C4-2B (cell line): ENCODE measurements at regions not wholly inside any gene's neighbourhood (a gene's known extent, or its start where the extent isn't known, plus 50 kb on each side); places are given as distances from the start of the nearest gene placed in this dataset.

ENCODE experiments used
- H3K27ac ChIP-seq: fragments of 450-650 bp; 2 replicates; pipeline ENCODE4 v1.5.1; 2017
- CTCF ChIP-seq: fragments of 450-650 bp; conservative IDR thresholded peaks from 2 replicates; pipeline ENCODE4 v1.5.1; 2017; ENCODE audit warnings: mild to moderate bottlenecking
- ZFX ChIP-seq: fragments of 450-650 bp; IDR thresholded peaks from 2 replicates; pipeline ENCODE4 v1.6.1; 2017

DNA sequence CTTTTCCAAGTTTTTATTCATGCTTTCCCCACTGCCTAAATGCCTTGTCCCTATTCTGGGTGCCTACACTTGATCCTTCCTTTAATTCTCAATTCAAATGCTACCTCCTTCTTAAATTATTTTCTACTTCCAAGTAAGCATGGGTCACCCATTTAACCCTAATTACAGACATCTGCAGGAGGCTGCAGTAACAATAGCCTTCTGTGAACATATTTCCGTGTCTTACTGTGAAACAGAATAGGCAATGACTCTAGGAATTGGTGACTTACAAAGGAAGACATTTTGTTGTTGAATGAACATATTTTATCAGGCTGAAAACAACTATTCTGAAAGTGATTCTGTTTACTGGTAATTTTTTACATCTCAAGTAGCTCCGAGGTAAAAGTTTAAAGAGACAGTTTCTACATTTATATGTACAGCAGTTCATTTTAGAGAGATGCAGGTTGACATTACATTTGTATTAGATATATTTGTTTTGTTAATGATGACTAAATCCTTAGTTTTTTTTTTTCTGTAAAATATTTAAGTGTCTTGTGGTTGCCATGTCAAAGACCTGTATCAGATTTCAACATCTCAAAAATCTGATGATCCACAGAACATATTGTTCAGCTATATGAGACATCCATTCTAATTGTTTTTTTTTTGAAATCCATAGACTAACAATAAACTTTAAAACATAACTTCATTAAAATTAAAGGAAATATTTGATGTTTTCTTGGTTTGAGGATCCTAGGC is 316.8 kb downstream of the CASP12 start:
- no peak overlapping the region for H3K27ac ChIP-seq
- TF ChIP-seq ZFX (no peak), CTCF (no peak)

GRCh38 chr11:104573441-104573990 is 324.7 kb downstream of the CASP12 start:
- H3K27ac ChIP-seq, result no peak overlapping the region
- TF ChIP-seq ZFX (no peak), CTCF (no peak)

GRCh38 chr11:104572279-104572678 is 326.0 kb downstream of the CASP12 start:
- no peak overlapping the region for H3K27ac ChIP-seq
- TF ChIP-seq CTCF, result no peak
- TF ChIP-seq ZFX, result no peak

GRCh38 chr11:104570078-104570701 is 328.1 kb downstream of the CASP12 start:
- no peak for TF ChIP-seq ZFX
- no peak for TF ChIP-seq CTCF
- H3K27ac ChIP-seq, result no peak overlapping the region

DNA sequence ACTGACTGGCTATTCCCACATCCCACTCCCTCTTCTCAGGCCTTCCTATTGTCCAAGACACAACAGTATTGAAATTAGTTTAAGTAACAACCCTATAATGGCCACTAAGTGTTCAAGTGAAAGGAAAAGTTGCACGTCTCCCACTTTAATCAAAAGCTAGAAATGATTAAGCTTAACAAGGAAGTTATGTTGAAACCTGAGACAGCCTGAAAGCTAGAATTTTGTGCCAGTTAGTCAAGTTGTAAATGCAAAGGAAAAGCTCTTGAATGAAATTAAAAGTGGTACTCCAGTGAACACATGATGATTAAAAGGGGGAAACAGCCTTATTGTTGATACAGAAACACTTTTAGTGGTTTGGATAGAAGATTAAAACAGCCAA is 332.7 kb downstream of the CASP12 start:
- H3K27ac ChIP-seq, result no peak overlapping the region
- TF ChIP-seq CTCF (no peak), ZFX (no peak)

DNA sequence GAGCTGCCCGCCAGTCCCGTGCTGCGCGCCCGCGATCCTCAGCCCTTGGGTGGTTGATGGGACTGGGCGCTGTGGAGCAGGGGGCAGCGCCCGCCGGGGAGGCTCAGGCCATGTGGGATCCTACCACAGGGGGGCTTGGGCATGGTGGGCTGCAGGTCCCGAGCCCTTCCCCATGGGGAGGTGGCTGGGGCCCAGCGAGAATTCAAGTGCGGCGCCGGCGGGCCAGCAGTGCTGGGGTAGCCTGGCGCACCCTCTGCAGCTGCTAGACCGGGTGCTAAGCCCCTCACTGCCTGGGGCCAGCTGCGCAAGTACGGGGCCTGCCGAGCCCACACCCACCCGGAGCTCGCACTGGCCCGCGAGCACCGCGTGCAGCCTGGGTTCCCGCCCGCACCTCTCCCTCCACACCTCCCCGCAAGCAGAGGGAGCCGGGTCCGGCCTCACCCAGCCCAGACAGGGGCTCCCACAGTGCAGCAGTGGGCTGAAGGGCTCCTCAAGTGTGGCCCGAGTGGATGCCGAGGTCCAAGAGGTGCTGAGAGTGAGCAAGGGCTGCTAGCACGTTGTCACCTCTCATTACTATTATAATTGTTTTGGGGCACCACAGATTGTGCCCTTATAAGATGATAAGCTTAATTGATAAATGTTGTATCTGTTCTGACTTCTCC is 333.2 kb downstream of the CASP12 start:
- no peak for TF ChIP-seq CTCF
- no peak for TF ChIP-seq ZFX
- no peak overlapping the region for H3K27ac ChIP-seq
